ENCODE measurements at regions not wholly inside any gene's neighbourhood (a gene's known extent, or its start where the extent isn't known, plus 50 kb on each side); places are given as distances from the start of the nearest gene placed in this dataset.

DNA sequence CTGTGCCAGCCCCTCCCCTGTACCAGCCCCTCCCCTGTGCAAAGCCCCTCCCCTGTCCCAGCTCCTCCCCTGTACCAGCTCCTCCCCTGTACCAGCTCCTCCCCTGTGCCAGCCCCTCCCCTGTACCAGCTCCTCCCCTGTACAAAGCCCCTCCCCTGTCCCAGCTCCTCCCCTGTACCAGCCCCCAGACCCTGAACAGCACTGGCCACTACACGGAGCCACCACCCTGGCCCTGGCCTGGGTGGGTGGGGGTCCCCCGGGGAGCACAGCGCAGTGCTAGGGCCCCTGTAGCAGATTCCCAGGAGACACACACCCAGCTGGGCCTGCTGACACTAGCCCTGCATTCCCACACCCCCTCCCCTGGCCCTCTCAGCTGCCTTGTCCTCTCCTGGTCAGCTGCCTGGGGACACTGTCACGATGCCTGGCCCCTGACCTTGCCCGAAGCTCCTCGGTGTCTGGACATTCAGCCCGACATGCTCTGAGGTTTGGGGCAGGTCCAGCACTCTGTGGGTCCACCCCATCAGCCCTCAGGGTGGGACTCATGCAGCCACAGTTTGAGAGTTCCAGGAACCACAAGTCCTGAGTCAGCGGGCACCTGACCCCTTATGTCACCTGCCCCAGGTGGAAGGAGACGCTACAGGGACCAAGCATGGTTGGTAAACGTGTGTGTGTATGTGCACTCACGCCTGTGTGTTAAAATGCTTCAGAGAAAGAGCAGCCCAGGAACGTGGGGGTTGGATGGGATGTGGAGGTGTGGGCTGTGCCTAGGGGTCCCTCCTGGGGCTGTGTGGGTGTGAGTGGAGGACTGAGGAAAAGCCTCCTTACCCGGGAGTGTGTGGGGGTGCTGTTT, 114.2 kb downstream of the METRNL start:
- ChIA-PET CTCF (ENCODE audit: partially characterized antibody) (no interaction called here), POLR2A (ENCODE audit: partially characterized antibody) (no interaction called here)
- 85% methylated on average over 10 of the region's 13 CpGs; no CpG with 5 or more reads in 1 of the 2 experiments for WGBS, 2 experiments (ENCODE audit: extremely low coverage in 1 of 2, insufficient coverage in 1 of 2, insufficient read length in 1 of 2, insufficient replicate concordance in 2 of 2, low coverage in 1 of 2, low lambda C conversion rate in 2 of 2, missing lambda C conversion rate in 1 of 2)
- no peaks in the 10 kb centered on the region for H3K27me3 ChIP-seq (replicated peaks in 1 of 4; ENCODE audit: control insufficient read depth in 3 of 4, extremely low read depth in 1 of 4, insufficient read depth in 3 of 4, low read length in 3 of 4)
- no peak overlapping the region for H2AFZ ChIP-seq (ENCODE audit: low read length)
- H3K23ac ChIP-seq (ENCODE audit: insufficient read length) = no peak overlapping the region
- no peaks in the 10 kb centered on the region for H3K79me2 ChIP-seq (ENCODE audit: control insufficient read depth in 1 of 2, insufficient read depth in 2 of 2, low read length in 2 of 2)
- DNase-seq (ENCODE audit: low read depth in 1 of 2, low spot score in 2 of 2) (no peak), FAIRE-seq (no peak)
- H3K9me3 ChIP-seq (ENCODE audit: insufficient read depth in 2 of 2, low read depth in 1 of 2, low read length in 1 of 2) = peaks cover 73 to 89% of the 10 kb centered on the region in 2 experiments
- H3K14ac ChIP-seq (ENCODE audit: insufficient read length) = no peak overlapping the region
- H3K79me1 ChIP-seq (ENCODE audit: low read depth, low read length) = no peaks in the 10 kb centered on the region
- no peak overlapping the region for H4K91ac ChIP-seq (replicated peaks; ENCODE audit: insufficient read length, low read length)
- H3K56ac ChIP-seq (replicated peaks; ENCODE audit: insufficient read length, low read depth, low read length) = no peak overlapping the region
- H2BK12ac ChIP-seq (ENCODE audit: low read depth, low read length) = no peak overlapping the region
- H3K9ac ChIP-seq (replicated peaks in 1 of 4; ENCODE audit: extremely low read depth in 1 of 4, low read depth in 3 of 4, low read length in 3 of 4) = no peak overlapping the region
- H3K4ac ChIP-seq (replicated peaks; ENCODE audit: insufficient read length, low read depth, low read length) = no peak overlapping the region
- no peak overlapping the region for H3K18ac ChIP-seq (ENCODE audit: extremely low read depth, low read length)
- no peak for TF ChIP-seq SRF (IDR thresholded peaks at IDR 0.05; ENCODE audit: low read depth, low read length)
- no peak for TF ChIP-seq RXRA (IDR thresholded peaks at IDR 0.05; ENCODE audit: insufficient read depth, low read depth, low read length)
- no peak for TF ChIP-seq SUZ12 (IDR thresholded peaks at IDR 0.05; ENCODE audit: low read length)
- no peak for TF ChIP-seq ATF3 (IDR thresholded peaks at IDR 0.05; ENCODE audit: insufficient read depth, low read depth, low read length)
- TF ChIP-seq GABPA (IDR thresholded peaks at IDR 0.05; ENCODE audit: borderline replicate concordance, insufficient read depth, low read length) = no peak
- no peak for TF ChIP-seq CREB1 (IDR thresholded peaks at IDR 0.05)
- no peak for TF ChIP-seq TBP (IDR thresholded peaks at IDR 0.05; ENCODE audit: low read depth, low read length)
- no peak overlapping the region for H3K27ac ChIP-seq (ENCODE audit: low read depth, low read length)
- no peak overlapping the region for H3K4me3 ChIP-seq (ENCODE audit: extremely low read depth in 1 of 4, insufficient read depth in 2 of 4, low read depth in 3 of 4, low read length in 4 of 4)
- H2AK5ac ChIP-seq (ENCODE audit: low read depth, low read length) = no peak overlapping the region
- no peak overlapping the region for H2BK15ac ChIP-seq (ENCODE audit: low read length)
- H3K36me3 ChIP-seq (ENCODE audit: control insufficient read depth in 2 of 4, insufficient read depth in 4 of 4, low read length in 3 of 4) = no peaks in the 10 kb centered on the region
- no peak overlapping the region for H3K4me2 ChIP-seq (ENCODE audit: insufficient read depth in 1 of 2, low read depth in 2 of 2, low read length in 2 of 2)
- H2BK20ac ChIP-seq (ENCODE audit: low read length) = no peak overlapping the region
- no peak overlapping the region for H2BK120ac ChIP-seq (replicated peaks; ENCODE audit: low read depth, low read length)
- no peak overlapping the region for H4K8ac ChIP-seq (ENCODE audit: extremely low read depth, insufficient read depth, low read length)
- H2BK5ac ChIP-seq (ENCODE audit: low read depth, low read length) = no peak overlapping the region
- no peaks in the 10 kb centered on the region for H3K4me1 ChIP-seq (replicated peaks in 1 of 4; ENCODE audit: control insufficient read depth in 3 of 4, insufficient read depth in 4 of 4, low read length in 3 of 4)
- H4K5ac ChIP-seq (ENCODE audit: insufficient read length, low read depth, low read length) = no peak overlapping the region
- no peaks in the 10 kb centered on the region for H3K23me2 ChIP-seq (ENCODE audit: low read depth, low read length)
- no peaks in the 10 kb centered on the region for H4K20me1 ChIP-seq (replicated peaks in 1 of 2; ENCODE audit: control insufficient read depth in 1 of 2, insufficient read depth in 2 of 2, low read length in 2 of 2)
